HK-2 (cell line): ENCODE measurements at regions not wholly inside any gene's neighbourhood (a gene's known extent, or its start where the extent isn't known, plus 50 kb on each side); places are given as distances from the start of the nearest gene placed in this dataset.

Experiments used
- DNase-seq: peaks from one replicate; pipeline ENCODE4 v3.0.0-alpha.2; 2018; ENCODE audit not compliant: unreplicated experiment

DNA sequence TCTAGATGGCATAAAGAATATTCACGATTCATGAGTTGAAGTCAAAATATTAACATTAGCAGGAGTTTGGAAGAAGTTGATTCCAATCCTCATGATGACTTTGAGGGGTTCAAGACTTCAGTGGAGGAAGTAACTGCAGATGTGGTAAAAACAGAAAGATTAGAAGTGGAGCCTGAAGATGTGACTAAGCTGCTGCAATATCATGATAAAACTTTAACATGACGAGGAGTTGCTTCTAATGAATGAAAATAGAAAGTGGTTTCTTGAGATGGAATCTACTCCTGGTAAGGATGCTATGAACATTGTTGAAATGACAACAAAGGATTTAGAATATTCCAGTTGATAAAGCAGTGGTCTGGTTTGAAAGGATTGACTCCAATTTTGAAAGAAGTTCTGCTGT lies 70.1 kb upstream of the TMLHE start:
- no peak for DNase-seq

DNA sequence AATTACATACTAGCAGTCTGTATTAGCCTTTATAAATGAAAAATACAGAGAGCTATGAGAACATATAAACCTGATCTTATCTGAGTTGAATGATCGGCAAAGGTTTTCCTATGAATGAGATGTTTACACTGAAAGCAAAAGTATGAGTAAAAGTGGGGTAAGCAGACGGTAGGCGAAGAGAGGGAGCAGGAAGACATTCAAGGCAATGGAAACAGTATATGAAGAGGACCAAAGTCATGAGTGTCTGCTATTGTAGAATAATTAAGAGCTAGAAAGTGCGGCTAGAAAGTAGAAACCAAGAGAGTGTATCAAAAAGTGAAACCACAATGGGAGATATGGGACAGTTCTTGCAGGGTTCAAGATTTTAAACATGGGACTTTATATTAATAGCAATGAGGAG lies 67.0 kb upstream of the TMLHE start:
- no peak for DNase-seq

DNA sequence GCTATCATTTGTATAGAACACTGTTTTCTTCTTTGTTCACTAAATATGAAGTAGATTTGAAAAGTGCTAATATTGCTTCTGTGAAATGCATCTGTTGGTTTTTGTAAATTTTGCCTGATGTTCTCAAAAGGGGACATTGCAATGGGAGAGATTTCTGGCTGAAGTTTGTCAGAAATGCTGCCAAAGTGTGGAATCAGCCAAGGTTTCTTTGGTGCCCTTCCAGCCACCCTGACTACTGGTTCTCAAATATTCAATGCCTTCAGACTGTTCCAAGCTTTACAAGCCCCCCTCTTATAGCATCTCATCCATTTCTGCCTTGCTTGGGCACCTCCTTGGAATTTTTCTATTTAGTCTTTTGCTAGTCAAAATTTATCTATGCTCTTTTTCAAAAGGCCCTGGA lies 60.6 kb upstream of the TMLHE start:
- DNase-seq, result no peak

DNA sequence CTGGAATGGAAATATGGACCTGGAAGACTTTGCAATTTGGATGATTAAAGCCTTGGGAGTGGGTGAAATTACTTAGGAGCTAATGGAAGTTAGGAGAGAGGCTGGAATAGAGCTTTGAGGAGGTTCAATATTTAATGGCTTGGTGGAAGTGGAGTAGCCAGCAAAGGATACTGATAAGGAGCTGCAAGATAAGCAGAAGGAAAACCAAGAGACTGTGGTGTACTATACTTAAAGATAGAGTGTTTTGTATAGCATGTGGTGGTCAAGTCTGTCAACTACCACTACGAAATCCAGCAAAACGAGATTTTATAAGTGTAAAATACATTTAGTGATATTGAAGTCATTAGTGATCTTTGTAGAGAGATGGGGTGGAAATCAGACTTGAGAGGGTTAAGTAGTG lies 54.0 kb upstream of the TMLHE start:
- DNase-seq, result no peak
